Stomach smooth muscle (tissue), 2 donors: ENCODE measurements at regions not wholly inside any gene's neighbourhood (a gene's known extent, or its start where the extent isn't known, plus 50 kb on each side); places are given as distances from the start of the nearest gene placed in this dataset.

Source experiments
- H3K27ac ChIP-seq: one replicate; pipeline ENCODE4 v1.7.0; 2013; ENCODE audit warnings: mild to moderate bottlenecking, low read length, inconsistent platforms
- H3K27me3 ChIP-seq, 2 donors: one replicate each; pipeline ENCODE4 v1.7.0; 2013; ENCODE audit warnings: low read length in 2 of 2; ENCODE audit not compliant: insufficient read depth in 2 of 2, control insufficient read depth in 1 of 2
- H3K36me3 ChIP-seq, 2 donors: one replicate each; pipeline ENCODE4 v1.7.0; 2013; ENCODE audit warnings: low read length in 2 of 2; ENCODE audit not compliant: control insufficient read depth in 2 of 2, insufficient read depth in 2 of 2
- H3K4me1 ChIP-seq: one replicate; pipeline ENCODE4 v1.7.0; 2013; ENCODE audit warnings: low read length; ENCODE audit not compliant: control insufficient read depth, insufficient read depth
- H3K4me3 ChIP-seq, 2 donors: one replicate each; pipeline ENCODE4 v1.7.0; 2013; ENCODE audit warnings: low read length in 2 of 2
- H3K9ac ChIP-seq, 2 donors: one replicate each; pipeline ENCODE4 v1.7.0; 2013; ENCODE audit warnings: low read length in 2 of 2, mild to moderate bottlenecking in 1 of 2
- H3K9me3 ChIP-seq, 2 donors: one replicate each; pipeline ENCODE4 v1.7.0; 2013; ENCODE audit warnings: low read length in 2 of 2; ENCODE audit not compliant: control insufficient read depth in 2 of 2
- donor health status: healthy.
- donor health status: Pancreatic carcinoma.

DNA sequence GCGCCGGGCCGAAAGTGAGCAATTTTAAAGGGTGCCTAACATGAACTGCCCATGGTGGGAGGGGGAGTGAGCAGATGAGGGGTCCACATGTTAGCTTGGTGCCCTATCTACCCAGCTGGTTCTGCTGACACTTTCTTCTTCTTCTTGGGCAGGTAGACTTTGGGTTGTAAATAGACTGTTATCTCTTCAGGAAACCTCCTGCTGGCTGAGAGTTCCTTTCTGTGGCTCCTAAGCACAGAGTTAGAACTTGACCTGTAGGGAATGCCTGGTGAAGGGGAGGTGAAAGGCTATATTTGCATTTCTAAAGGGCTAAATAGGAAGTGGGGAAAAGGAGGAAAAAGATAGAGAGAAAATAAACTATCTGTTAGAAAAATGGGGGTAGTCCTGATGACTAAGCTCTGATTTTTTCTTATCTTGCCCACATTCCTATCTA, 521.4 kb upstream of the TGFBR2 start:
- no peaks in the 10 kb centered on the region for H3K9me3 ChIP-seq
- H3K27ac ChIP-seq, result no peak overlapping the region
- H3K4me3 ChIP-seq, result no peak overlapping the region
- no peaks in the 10 kb centered on the region for H3K36me3 ChIP-seq
- no peaks in the 10 kb centered on the region for H3K4me1 ChIP-seq
- no peaks in the 10 kb centered on the region for H3K27me3 ChIP-seq
- H3K9ac ChIP-seq, result no peak overlapping the region

DNA sequence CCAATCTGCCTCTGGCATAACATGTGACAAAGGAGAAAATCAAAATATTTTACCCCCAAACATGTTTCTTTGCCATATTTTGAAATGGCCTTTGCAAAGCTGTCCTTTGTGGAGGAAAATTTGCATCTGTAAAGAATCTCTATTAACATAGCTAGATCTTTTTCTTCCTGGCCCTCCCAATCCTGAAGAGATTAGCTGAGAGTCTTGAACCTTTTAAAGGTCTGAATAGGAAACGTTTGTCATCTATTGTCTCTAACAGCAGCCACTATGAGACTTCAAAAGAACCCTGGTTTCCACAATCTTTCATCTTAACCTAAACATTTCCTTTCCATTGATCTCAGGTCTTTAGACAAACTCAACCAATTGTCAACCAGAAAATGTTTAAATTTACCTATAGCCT, 520.9 kb upstream of the TGFBR2 start:
- no peaks in the 10 kb centered on the region for H3K27me3 ChIP-seq

DNA sequence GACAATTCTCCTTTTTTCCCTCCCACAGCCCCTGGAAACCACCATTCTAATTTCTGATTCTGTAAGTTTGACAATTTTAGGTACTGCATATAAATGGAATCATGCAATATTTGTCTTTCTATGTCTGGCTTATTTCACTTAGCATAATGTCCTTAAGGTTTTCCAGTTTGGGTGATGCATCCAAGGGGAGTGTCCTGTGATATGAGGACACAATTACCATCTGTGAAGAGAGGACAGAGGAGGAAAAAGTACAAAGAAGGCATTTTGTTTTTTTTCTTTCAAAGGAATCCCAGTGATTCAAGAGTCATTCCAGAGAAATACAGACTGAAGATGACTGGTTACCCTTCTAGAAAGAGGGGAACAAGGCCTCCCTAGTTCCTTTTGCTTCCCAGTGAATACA, 514.7 kb upstream of the TGFBR2 start:
- Histone ChIP-seq H3K4me3 (no peak overlapping the region), H3K4me1 (no peaks in the 10 kb centered on the region), H3K36me3 (no peaks in the 10 kb centered on the region), H3K27me3 (no peaks in the 10 kb centered on the region), H3K9ac (no peak overlapping the region), H3K9me3 (no peaks in the 10 kb centered on the region), H3K27ac (no peak overlapping the region)

More for the DNA sequence above, 520.9 kb upstream of the TGFBR2 start:
- Histone ChIP-seq H3K36me3 (no peaks in the 10 kb centered on the region), H3K9me3 (no peaks in the 10 kb centered on the region), H3K4me1 (no peaks in the 10 kb centered on the region), H3K4me3 (no peak overlapping the region), H3K27ac (no peak overlapping the region), H3K9ac (no peak overlapping the region)

DNA sequence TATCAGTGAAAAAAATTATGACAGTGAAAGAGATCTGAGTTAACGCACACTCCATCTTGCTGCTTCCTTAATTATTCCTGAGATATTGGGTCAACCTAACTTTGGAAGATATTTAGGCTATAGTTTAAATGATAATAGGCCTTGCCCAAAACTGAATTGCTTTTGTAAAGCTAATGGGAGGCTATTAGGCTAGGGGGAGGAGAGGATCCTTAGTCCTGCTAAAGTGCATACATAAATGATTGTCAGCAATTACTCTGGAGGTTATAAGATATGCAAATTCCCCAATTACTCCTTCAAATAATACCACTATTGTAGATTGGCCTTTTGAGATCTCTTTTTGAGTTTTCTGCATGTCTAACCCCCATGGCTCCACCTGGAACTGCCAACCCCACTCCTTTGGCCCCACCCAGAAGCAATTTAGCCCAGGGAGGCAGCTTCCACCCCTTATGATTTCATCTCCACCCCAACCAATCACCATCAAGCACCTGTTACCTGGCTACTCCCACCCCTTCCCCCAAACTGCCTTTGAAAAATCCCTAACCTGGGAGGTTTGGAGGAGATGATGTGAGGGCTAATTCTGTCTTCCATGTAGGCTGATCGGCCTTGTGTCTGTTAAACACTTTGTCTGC, 509.3 kb upstream of the TGFBR2 start:
- Histone ChIP-seq H3K27me3 (no peaks in the 10 kb centered on the region), H3K9me3 (no peaks in the 10 kb centered on the region), H3K4me1 (no peaks in the 10 kb centered on the region), H3K27ac (no peak overlapping the region), H3K4me3 (no peak overlapping the region), H3K36me3 (no peaks in the 10 kb centered on the region), H3K9ac (no peak overlapping the region)

DNA sequence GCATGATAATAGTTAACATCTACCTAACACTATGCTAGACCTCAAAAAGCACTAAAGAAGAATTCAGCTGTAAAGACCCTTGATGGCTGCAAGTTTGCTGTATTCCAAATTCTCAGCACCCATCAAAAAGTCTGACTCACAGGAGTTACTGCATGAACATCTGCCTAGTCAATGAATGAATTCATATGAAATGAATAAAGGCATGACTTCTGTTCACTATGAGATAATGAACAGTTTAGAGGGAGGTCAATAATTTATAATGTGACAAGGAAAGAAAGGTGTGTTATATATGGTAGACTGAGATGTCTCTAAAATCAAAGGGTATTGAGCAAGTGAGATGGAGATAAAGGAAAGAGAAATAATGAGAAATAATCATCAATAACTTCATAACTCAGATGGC, 508.2 kb upstream of the TGFBR2 start:
- H3K36me3 ChIP-seq, result no peaks in the 10 kb centered on the region
- no peaks in the 10 kb centered on the region for H3K9me3 ChIP-seq
- no peak overlapping the region for H3K4me3 ChIP-seq
- H3K27ac ChIP-seq, result no peak overlapping the region
- no peak overlapping the region for H3K9ac ChIP-seq
- H3K4me1 ChIP-seq, result no peaks in the 10 kb centered on the region
- H3K27me3 ChIP-seq, result no peaks in the 10 kb centered on the region

DNA sequence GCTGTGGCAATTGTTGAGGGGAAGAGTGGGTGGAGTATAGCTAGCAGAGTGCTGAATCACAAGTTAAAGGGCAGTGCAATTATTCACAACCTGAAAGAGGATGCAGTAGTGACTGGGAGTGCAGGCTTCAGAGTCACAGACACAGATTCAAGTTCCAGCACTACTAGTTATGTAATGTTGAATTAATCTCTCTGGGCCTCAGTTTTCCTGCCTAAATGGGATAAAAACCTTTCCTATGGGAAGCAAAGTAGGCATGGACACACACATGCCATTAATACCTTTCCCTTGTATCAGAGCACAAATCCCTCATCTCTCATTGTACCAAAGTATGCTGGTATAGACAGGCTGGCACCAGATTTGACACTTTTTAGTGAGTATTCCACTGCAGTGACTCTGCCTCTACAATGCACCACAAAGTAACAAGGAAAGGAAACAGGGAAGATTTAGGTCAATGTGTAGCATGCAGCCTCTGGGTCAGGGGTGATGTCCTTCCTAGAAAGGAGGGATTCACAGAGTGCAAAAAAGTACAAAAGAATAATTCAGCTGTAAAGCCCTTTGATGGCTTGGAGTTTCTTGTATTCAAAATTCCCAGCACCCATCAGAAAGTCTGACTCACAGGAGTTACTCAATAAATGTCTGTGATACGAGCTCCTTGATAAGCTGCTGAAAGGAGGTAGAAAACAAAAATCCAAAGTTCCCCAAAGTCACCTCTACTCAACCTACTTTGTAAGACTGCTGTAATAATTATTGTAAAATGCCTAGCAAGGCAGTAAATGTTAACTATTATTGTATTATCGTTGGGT, 507.5 kb upstream of the TGFBR2 start:
- Histone ChIP-seq H3K36me3 (no peaks in the 10 kb centered on the region), H3K9me3 (no peaks in the 10 kb centered on the region), H3K4me3 (no peak overlapping the region), H3K27ac (no peak overlapping the region), H3K9ac (no peak overlapping the region), H3K27me3 (no peaks in the 10 kb centered on the region), H3K4me1 (no peaks in the 10 kb centered on the region)

DNA sequence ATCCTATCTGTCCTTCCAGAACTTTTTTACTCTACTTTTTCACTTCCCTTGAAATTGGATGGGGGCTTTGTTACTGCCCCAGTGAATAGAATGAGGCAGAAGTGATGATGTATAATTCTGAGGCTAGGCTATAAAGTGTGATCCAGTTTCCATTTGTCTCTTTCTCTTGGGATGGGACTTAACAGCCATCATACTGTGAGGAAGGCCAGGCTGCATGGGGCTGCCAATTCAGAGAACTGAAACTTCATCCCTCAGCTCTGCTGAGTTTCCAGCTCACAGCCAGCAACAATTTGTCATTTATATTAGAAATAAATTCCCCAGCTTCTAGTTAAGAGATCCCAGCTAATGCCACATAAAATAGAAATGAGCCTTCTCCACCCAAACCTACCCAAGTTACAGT, 504.0 kb upstream of the TGFBR2 start:
- no peak overlapping the region for H3K4me3 ChIP-seq
- H3K4me1 ChIP-seq, result no peaks in the 10 kb centered on the region
- no peaks in the 10 kb centered on the region for H3K27me3 ChIP-seq
- H3K9me3 ChIP-seq, result no peaks in the 10 kb centered on the region
- no peaks in the 10 kb centered on the region for H3K36me3 ChIP-seq
- H3K9ac ChIP-seq, result no peak overlapping the region
- H3K27ac ChIP-seq, result no peak overlapping the region

DNA sequence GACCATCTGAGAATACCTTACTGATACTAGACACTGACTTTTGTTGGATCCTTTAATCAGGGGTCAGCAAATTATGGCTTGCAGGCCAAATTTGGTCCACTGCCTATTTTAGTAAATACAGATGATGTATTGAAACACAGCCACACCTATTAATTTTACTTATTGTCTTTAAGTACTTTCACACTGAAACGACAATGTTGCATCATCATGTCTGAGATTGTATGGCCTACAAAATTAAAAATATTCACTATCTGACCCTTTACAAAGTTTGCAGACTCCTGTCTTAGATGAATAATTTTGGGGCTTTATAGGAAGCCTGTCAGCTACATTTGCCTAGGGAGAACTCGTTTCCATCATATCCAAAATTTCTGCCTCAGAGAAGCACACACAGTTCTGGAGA, 503.2 kb upstream of the TGFBR2 start:
- H3K27ac ChIP-seq, result no peak overlapping the region
- H3K4me3 ChIP-seq, result no peak overlapping the region
- no peaks in the 10 kb centered on the region for H3K36me3 ChIP-seq
- no peaks in the 10 kb centered on the region for H3K4me1 ChIP-seq
- H3K27me3 ChIP-seq, result no peaks in the 10 kb centered on the region
- no peaks in the 10 kb centered on the region for H3K9me3 ChIP-seq
- no peak overlapping the region for H3K9ac ChIP-seq

DNA sequence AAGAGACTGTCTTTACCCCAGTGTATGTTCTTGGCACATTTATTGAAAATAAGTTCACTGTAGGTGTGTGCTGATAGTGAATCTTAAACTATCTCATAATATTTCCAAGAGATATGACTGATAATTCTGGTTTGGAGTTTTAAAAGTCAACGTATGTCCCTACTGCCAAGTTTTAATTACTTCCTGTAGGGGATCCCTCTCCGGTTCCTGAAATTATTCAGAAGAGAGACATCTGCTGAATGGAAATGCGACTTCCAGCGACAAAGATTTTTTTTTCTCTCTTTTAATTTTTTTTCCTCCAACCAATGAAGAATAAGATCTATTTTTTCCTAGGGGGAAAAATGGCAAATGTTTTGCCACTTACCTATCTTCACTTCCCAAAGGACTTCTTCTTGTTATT, 498.9 kb upstream of the TGFBR2 start:
- Histone ChIP-seq H3K9me3 (no peaks in the 10 kb centered on the region), H3K9ac (no peak overlapping the region), H3K4me3 (no peak overlapping the region), H3K4me1 (no peaks in the 10 kb centered on the region), H3K27ac (no peak overlapping the region), H3K27me3 (no peaks in the 10 kb centered on the region), H3K36me3 (no peaks in the 10 kb centered on the region)

DNA sequence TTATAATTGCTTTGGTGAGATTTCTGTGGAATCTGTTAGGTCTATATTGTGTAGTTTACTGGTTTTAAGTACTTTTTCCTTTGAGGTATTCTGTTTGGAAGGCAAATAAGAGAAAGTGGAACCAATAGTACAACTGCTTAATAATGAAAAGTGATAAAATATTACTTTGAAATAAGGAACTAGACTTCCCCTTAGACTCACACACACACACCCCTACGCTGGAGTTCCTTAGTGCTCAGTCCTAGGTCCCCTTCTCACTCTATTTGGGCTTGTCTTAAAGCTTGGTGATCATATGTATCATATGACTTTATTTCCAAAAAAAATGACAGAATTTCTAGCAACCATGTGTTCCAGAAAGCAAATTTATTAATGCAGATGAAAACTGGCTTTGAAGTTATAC, 494.0 kb upstream of the TGFBR2 start:
- H3K27me3 ChIP-seq, result no peaks in the 10 kb centered on the region
- no peaks in the 10 kb centered on the region for H3K9me3 ChIP-seq
- no peak overlapping the region for H3K27ac ChIP-seq
- H3K4me3 ChIP-seq, result no peak overlapping the region
- H3K36me3 ChIP-seq, result no peaks in the 10 kb centered on the region
- H3K9ac ChIP-seq, result no peak overlapping the region
- no peaks in the 10 kb centered on the region for H3K4me1 ChIP-seq

DNA sequence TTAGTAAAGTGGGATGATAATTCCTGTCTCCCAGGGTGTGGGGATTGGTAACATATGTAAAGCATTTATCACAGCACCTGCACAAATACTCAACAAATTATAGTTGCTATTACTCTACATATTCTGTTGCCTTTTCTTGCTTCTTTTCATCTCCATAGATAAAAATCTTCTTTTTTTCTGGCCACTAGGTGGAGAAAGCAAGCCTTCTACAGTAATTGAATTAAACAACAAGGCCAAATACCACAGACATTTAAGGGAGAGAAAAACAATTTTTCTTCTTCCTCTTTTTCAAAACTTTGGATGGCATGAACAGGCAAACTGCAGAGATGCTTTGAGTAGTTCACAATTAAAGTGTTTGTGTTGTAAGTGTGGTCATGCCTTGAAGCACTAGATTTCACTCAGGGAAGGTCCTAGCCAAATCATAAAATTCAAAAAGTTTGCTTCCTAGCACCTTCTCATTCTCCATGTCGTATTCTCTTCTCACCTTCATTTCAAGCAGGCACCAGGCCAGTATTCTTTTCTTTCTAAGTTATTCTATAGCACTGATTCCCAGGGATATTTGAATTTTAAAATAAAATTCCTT, 493.4 kb upstream of the TGFBR2 start:
- H3K4me3 ChIP-seq, result no peak overlapping the region
- H3K9ac ChIP-seq, result no peak overlapping the region
- no peaks in the 10 kb centered on the region for H3K4me1 ChIP-seq
- no peaks in the 10 kb centered on the region for H3K9me3 ChIP-seq
- no peaks in the 10 kb centered on the region for H3K36me3 ChIP-seq
- H3K27ac ChIP-seq, result no peak overlapping the region
- H3K27me3 ChIP-seq, result no peaks in the 10 kb centered on the region
